ENCODE measurements at regions not wholly inside any gene's neighbourhood (a gene's known extent, or its start where the extent isn't known, plus 50 kb on each side); places are given as distances from the start of the nearest gene placed in this dataset.

DNA sequence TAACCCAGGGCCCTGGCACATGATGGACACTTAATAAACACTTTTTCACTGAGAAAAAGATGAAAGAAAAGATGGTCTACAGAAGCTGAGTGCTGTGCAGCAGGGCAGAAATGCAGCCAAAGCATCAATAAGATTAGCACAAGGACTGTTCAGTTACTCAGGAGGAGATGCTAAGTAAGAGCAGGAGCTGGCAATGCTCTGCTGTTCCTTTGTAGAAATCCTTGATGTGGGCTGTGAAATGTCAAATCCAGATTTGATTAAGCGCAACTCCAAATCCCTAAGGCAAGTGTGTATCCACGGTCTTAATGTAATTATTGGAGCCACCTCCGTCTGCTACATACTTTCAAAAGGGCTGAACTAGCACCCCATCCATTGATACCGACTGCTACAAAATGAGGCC, 151.8 kb upstream of the BTG1 start:
- DNase-seq = no peak

GRCh38 chr12:92295523-92295922, 149.9 kb upstream of the BTG1 start:
- no peak for DNase-seq

- no peak for DNase-seq
Observed at GRCh38 chr12:92294676-92295440, 149.2 kb upstream of the BTG1 start.

DNA sequence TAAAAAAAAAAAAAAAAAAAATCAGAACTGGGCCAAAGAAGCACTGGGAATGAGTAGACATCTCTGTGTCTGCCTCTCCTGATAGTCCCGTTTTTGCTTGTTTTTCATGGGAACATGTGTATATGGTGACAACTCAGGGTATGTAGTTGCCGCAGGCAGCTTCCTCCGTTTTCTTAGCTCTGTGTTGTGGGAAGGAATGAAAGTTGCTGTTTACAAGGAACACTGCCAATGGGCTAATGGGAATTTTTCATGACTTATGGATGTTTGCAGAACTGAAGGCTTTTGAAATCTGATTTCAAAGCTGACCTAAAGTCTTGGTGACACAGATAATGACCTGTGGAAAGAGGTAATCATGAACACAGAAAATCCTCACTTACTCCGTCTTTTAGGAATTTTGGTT, 146.4 kb upstream of the BTG1 start:
- no peak for DNase-seq

GRCh38 chr12:92290886-92291285, 145.2 kb upstream of the BTG1 start:
- no peak for DNase-seq

DNA sequence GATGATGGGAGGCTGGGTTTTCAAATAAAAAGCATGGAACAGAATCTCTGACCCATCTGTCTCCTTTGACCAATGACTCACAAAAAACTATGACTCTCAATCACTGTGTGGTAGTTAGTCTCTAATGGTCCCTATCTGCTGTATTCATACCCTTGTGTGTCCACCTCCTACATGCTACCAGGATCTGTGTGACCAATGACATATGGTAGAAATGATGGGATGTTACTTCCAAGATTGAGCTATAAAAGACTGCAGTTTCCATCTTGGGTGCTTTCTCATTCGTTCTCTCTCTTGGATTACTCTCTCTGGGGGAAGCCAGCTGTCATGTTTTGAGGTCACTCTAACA, 144.7 kb upstream of the BTG1 start:
- no peak for DNase-seq

DNA sequence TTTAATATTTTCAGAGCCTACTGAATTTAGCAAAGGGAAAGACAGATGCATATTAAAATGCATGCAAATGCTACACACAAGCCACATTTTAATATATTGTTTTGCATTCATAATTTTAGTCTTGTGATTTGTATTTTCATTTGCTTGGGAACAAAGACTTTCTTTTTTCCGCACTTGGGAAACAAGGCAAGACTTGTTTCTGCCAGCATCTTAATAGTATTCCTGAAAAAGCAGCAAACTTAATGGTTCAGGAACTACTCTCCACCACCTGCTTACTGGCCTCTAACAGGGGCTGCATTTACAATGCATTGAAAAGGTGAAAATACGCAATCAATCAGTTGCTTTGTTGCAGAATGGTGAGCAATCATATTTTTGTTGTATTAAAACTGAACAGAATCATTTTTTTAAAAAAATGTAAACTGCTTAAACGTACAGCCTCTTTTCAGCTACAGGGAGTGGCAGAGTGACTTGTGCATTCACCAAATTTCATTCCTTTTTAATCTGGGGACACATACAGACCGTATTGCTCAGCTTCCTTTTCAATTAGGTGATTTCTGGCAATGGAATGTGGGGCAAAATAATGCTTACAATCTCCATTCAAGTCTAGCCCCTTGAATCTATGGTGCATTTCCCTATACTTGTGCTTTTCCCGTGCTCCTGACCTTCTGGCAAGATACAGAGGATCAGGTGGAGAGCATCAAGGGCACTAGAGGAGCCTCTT, 144.1 kb upstream of the BTG1 start:
- DNase-seq = no peak

DNA sequence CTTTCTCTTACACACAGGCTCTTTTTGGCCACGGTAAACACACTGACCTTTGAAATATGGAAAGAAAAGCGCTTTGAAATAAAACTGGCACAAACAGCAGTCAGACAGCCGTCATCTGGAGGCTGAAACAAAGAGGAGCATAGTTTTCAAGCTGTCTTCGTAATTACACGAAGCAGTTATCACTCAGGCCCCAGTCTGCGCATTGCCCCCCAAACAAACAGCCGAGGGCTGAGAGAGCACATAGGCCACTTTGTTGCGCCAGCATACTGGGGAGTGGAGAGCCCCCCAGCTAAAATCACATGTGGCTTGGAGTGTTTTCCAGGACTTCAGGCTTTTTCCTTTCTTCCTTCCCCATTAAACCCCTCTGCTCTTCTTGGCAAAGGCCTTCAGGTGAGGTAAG, 142.9 kb upstream of the BTG1 start:
- no peak for DNase-seq

GRCh38 chr12:92278378-92278828, 132.8 kb upstream of the BTG1 start:
- DNase-seq = no peak

DNA sequence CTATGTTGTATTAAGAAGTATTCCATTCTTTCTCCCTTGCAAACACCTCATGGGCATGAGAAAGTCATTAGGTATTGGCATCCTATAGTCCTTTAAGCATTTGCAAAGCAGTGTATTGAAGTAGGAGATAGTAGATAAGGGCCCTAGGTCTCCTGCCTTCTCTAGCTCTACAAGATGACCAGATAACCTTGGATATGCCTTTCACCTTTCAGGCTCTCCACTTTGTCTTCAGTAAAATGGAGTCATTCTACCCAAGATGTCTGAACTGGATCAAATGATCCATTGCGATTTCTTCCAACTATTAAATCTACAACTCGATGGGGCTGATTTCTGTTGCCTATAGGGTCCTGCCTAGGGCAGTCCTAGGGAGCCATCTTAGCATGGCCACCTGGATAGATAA, 132.1 kb upstream of the BTG1 start:
- DNase-seq = no peak

- no peak for DNase-seq
Observed at GRCh38 chr12:92276276-92276675, 130.6 kb upstream of the BTG1 start.

DNA sequence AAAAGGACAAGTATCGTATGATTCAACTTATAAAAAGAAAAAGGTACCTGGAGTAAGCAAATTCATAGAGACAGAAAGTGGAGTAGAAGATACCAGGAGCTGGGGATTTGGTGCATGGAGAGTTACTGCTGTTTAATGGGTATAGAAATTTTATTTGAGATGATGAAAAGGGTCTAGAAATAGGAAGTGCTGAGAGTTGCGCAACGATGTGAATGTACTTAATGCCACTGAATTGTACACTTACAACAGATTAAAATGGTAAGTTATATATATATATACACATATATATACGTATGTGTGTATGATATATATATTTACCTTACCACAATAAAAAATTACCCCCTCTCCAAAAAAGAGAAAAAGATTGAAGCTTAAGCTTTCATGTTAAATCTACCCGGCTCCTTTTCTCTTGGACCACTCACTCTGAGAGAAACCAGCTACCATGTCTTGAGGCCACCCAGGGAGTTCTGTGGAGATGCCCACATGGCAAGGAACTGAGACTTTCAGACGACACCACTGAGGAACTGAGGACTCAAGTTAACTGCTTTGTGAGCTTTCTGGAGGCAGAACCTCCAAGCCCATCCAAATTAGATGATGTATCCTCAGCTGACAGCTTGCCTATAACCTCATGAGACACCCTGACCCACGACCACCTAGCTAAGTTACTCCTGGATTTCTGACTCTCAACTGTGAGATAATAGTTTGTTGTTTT, 130.0 kb upstream of the BTG1 start:
- DNase-seq = no peak

GRCh38 chr12:92273076-92273475, 127.4 kb upstream of the BTG1 start:
- DNase-seq = no peak

- DNase-seq = no peak
Observed at GRCh38 chr12:92272061-92272964, 126.7 kb upstream of the BTG1 start.

DNA sequence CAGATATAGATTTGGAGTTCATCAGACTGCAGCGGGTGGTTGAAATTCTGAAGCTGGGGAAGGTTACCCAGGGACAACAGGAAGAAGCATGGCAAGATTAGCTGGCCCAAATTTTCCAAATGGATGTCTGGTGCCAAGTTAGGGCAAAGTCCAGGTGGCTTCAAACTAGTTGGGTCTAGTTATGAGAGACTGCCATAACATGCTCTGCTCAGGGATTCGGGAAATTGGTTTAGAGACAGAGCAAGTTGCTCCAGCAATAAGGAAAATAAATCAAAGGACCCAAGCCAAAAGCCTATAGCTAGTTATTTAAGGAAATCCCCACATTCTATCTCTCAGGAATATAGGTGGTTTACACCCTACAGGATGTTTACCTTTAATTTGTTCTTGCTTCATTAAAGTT, 125.7 kb upstream of the BTG1 start:
- DNase-seq = no peak

DNA sequence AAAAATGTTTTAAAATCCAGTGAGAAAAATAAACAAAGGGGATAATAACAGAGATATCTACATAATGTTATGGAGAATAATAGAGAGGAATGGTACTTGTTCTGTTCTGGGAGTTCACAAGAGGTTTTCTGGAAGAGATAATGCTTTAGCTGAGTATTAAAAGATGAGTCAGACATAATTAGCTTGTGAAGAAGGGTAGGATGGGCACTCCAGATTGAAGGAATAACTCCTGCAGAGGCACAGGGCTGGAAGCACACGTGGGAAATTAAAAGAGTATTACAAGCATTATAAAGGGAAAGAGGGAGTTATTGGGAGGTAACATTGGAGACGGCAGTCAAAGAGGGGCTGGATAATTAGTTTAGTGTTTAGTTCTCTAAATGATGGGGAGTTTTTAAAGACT, 124.9 kb upstream of the BTG1 start:
- DNase-seq = no peak

DNA sequence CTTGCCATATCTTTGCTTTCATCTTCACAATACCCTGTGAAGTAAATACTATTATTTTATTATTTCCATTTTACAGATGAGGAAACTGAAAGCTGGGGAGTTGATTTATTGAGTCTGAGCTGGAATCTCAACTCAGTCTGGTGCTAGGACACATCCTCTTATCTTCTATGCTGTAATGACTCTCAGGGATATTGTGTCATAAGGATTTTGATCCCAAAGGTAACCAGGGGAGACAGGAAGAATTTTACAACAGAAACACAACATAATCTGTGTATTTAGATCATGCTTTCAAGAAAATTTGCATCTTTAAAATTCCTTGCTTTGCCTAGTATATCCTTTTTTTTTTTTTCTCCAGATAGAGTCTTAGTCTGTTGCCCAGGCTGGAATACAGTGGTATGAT, 123.3 kb upstream of the BTG1 start:
- no peak for DNase-seq

- no peak for DNase-seq
Observed at GRCh38 chr12:92261692-92262091, 116.0 kb upstream of the BTG1 start.

DNA sequence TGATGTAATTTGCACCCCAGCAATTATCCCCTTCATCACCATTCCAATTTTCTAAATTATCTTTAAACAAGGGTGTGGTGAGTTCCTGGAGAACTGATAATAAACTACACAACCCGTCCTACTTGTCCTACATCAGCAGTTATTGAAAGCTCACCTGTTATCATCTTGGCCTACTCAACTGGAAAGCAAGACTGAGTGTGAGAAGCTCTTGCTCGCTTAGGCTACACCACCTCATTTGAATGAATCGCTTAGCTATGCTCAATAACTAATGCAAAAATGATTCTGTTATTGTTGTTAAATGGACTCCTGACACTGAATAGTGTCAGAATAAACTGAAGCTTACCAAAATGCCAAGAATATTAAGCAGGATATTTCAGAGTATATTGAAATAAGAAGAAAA, 115.4 kb upstream of the BTG1 start:
- no peak for DNase-seq

DNA sequence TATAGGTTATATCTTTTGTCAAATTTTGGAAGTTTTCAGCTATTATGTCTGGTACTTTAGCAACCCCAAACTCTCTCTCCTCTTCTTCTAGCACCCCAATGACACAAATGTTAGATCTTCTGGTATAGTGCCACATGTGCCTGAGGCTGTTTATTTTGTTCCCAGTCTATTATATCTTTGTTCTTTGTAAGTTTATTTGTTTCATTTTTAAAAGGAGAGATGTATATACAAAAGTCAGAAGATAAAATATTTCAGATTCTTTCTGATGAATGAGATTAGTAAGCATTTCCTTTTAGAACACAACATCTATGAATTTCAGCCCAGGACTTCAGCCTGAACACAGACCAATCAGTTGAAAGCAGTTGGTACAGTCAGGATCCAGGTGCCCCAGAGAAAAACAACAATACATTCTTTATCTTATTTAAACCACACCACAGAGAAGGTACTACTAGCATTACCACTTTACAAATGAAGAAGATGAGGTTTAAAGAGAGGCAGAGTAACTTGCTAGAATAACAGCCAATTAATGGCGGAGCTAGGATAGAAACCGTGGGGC, 114.1 kb upstream of the BTG1 start:
- DNase-seq = no peak

GRCh38 chr12:92259291-92259690, 113.6 kb upstream of the BTG1 start:
- DNase-seq = no peak

- no peak for DNase-seq
Observed at GRCh38 chr12:92257261-92257660, 111.6 kb upstream of the BTG1 start.

- DNase-seq = no peak
Observed at GRCh38 chr12:92255741-92256140, 110.1 kb upstream of the BTG1 start.
